Esophagus muscularis mucosa (tissue), 3 donors: ENCODE measurements at regions not wholly inside any gene's neighbourhood (a gene's known extent, or its start where the extent isn't known, plus 50 kb on each side); places are given as distances from the start of the nearest gene placed in this dataset.
"Not testable (repeated sequence)": the region's sequence is repeated elsewhere in the genome, so short reads cannot be mapped to it uniquely, and the experiment has no call there.

Experiments used
- CTCF ChIP-seq, 3 experiments: fragments of 200-600 bp in 2 of 3; fragments of 450-650 bp in 1 of 3; sonication (generic) in 2 of 3; IDR thresholded peaks; one replicate each; pipeline ENCODE4 v1.5.1; 2017 to 2019; ENCODE audit warnings: antibody characterized with exemption in 3 of 3, mild to moderate bottlenecking in 2 of 3, moderate library complexity in 1 of 3
- POLR2A ChIP-seq: fragments of 450-650 bp; IDR thresholded peaks from one replicate; pipeline ENCODE4 v1.6.1; 2017; ENCODE audit warnings: antibody characterized with exemption, moderate library complexity, mild to moderate bottlenecking, low read depth

GRCh38 chr14:106710187-106710586, 1183.8 kb downstream of the TMEM121 start:
- not testable (repeated sequence) for TF ChIP-seq CTCF (IDR thresholded peaks at IDR 0.05); POLR2A
